ENCODE measurements at regions not wholly inside any gene's neighbourhood (a gene's known extent, or its start where the extent isn't known, plus 50 kb on each side); places are given as distances from the start of the nearest gene placed in this dataset.
"Not testable (repeated sequence)": the region's sequence is repeated elsewhere in the genome, so short reads cannot be mapped to it uniquely, and the experiment has no call there.

DNA sequence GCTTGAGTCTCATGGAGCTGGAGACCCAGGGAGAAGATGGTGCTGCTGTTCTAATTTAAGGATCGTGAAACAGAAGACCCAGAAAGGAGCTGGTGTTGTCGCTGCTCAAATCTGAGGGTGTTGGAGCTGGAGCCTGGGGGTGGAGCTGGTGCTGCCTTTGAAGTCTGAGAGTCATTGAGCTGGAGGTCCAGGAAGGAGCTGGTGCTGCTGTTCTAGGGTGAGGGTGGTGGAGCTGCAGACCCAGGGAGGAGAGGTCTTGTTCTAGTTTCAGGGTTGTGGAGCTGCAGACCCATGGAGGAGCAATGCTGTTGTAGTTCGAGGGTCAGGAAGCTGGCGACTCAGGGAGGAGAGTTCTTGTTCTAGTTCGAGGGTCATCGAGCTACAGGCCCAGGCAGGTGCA is 84.1 kb upstream of the ZNF479 start:
- ATAC-seq, result no peak
- Mint-ChIP-seq H3K27me3 (no peaks in the 10 kb centered on the region), H3K36me3 (peaks cover 60% of the 10 kb centered on the region), H3K4me1 (ENCODE audit: low read depth in 2 of 2) (no peaks in the 10 kb centered on the region), H3K4me3 (no peak overlapping the region), H3K27ac (no peak overlapping the region), H3K9me3 (peaks cover 60% of the 10 kb centered on the region)
- DNase-seq (ENCODE audit: low spot score), result no peak

DNA sequence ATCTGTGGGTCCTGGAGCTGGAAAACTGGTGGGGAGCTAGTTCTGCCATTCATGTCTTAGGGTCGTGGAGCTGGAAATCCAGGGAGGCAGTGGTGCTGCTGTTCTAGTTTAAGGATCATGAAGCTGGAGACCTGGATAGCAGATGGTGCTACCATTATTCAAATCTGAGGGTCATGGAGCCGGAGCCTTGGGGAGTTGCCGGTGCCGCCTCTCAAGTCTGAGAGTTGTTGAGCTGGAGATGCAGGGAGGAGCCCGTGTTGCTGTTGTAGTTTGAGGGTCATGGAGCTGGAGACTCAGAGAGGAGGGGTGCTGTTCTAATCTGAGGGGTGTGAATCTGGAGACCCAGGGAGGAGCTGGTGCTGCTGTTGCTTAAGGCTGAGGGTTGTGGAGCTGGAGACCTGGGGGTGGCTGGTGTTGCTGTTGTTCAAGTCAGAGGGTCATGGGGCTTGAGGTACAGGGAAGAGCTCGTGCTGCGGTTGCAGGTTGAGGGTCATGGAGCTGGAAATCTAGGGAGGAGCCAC is 86.0 kb upstream of the ZNF479 start:
- Mint-ChIP-seq H3K27ac (no peak overlapping the region), H3K4me3 (no peak overlapping the region), H3K4me1 (ENCODE audit: low read depth in 2 of 2) (no peaks in the 10 kb centered on the region), H3K9me3 (peaks cover 66% of the 10 kb centered on the region), H3K36me3 (peaks cover 59% of the 10 kb centered on the region), H3K27me3 (no peaks in the 10 kb centered on the region)
- ATAC-seq (no peak), DNase-seq (ENCODE audit: low spot score) (no peak)

DNA sequence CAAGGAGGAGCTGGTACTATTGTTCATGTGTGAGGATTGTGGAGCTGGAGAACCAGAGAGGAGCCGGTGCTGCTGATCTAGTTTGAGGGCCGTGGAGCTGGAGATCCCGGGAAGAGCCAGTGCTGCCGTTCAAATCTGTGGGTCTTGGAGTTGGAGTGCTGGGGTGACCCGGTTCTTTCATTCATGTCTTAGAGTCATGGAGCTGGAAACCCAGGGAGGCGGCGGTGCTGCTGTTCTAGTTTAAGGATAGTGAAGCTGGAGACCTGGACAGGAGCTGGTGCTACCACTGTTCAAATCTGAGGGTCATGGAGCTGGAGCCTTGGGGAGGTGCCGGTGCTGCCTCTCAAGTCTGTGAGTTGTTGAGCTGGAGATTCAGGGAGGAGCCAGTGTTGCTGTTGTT is 88.5 kb upstream of the ZNF479 start:
- Mint-ChIP-seq H3K4me3 (no peak overlapping the region), H3K27ac (no peak overlapping the region), H3K36me3 (peaks cover 58% of the 10 kb centered on the region), H3K9me3 (peaks cover 60% of the 10 kb centered on the region), H3K4me1 (ENCODE audit: low read depth in 2 of 2) (no peaks in the 10 kb centered on the region), H3K27me3 (no peaks in the 10 kb centered on the region)
- DNase-seq (ENCODE audit: low spot score) (no peak), ATAC-seq (no peak)

- DNase-seq (ENCODE audit: low spot score), result no peak
- Mint-ChIP-seq H3K27me3 (no peaks in the 10 kb centered on the region), H3K27ac (no peak overlapping the region), H3K4me1 (ENCODE audit: low read depth in 2 of 2) (no peaks in the 10 kb centered on the region), H3K9me3 (peaks cover 21% of the 10 kb centered on the region), H3K36me3 (peaks cover 19% of the 10 kb centered on the region), H3K4me3 (no peak overlapping the region)
- ATAC-seq, result no peak
Observed at GRCh38 chr7:57225666-57226065, 93.4 kb upstream of the ZNF479 start.

DNA sequence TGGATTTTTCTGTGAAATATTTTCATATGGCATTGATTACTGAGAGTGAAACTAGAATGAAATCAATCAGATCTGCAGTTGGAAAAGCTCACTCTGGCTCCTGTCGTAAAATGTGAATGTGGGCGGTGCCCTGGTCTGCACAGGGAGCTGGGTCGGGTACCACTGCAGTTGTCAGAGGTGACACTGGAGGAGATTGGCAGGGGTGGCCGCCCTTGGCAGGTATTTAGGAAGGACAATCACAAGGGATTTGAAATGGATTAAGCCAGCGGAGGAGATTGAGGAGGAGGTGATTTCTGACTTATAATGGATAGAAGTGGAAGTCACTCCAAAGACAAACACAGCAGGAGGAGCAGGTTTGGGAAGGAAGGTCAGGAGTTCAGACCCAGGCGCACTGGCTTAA is 109.0 kb upstream of the ZNF479 start:
- Mint-ChIP-seq H3K9me3 (peaks cover 32% of the 10 kb centered on the region), H3K36me3 (peaks cover 30% of the 10 kb centered on the region)
- H3K4me1 Mint-ChIP-seq (ENCODE audit: low read depth in 2 of 2); H3K27ac Mint-ChIP-seq; DNase-seq (ENCODE audit: low spot score); ATAC-seq; H3K27me3 Mint-ChIP-seq; H3K4me3 Mint-ChIP-seq: not testable (repeated sequence)

- H3K9me3 Mint-ChIP-seq, result peaks cover 33% of the 10 kb centered on the region
- ATAC-seq; H3K4me3 Mint-ChIP-seq; DNase-seq (ENCODE audit: low spot score); H3K27ac Mint-ChIP-seq; H3K27me3 Mint-ChIP-seq; H3K4me1 Mint-ChIP-seq (ENCODE audit: low read depth in 2 of 2): not testable (repeated sequence)
- peaks cover 29% of the 10 kb centered on the region for H3K36me3 Mint-ChIP-seq
Observed at GRCh38 chr7:57243551-57243950, 111.3 kb upstream of the ZNF479 start.

DNA sequence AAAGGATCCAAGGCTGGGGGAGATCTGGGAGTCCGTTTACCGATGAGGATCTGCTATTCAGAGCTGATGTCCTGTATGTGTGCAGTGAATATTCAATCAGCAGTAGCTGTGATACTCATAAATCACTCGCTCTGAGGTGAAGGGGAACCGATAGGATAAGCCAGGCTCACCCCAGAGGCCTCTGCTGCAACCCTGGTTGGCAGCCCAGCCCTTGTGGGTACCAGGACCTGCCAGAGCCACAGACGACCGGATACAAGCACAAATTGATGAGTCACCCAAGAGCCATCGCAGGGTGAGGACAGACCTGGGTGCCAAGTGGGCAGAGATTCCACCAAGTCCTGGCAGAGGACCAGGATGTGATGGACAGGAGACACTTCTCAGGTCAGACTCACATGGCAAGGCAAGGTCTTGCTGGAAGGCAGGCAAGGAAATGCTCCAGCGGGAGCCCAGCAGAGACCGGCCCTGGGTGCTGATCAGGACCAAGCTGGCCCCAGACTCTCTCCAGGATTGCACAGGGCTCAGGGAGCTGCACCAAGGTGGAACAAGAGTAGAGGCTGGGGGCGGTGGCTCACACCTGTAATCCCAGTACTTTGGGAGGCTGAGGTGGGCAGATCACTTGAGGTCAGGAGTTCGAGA is 112.2 kb upstream of the ZNF479 start:
- not testable (repeated sequence) for DNase-seq (ENCODE audit: low spot score); H3K4me3 Mint-ChIP-seq; H3K27ac Mint-ChIP-seq; H3K27me3 Mint-ChIP-seq; ATAC-seq; H3K4me1 Mint-ChIP-seq (ENCODE audit: low read depth in 2 of 2)
- Mint-ChIP-seq H3K9me3 (peaks cover 33% of the 10 kb centered on the region), H3K36me3 (peaks cover 31% of the 10 kb centered on the region)

- no peaks in the 10 kb centered on the region for H3K4me1 Mint-ChIP-seq (ENCODE audit: low read depth in 2 of 2)
- no peak overlapping the region for H3K27ac Mint-ChIP-seq
- no peak for DNase-seq (ENCODE audit: low spot score)
- H3K27me3 Mint-ChIP-seq, result no peaks in the 10 kb centered on the region
- no peak overlapping the region for H3K4me3 Mint-ChIP-seq
- ATAC-seq, result no peak
- H3K36me3 Mint-ChIP-seq, result peaks cover 31% of the 10 kb centered on the region
- H3K9me3 Mint-ChIP-seq, result peaks cover 33% of the 10 kb centered on the region
Observed at GRCh38 chr7:57245206-57245605, 113.0 kb upstream of the ZNF479 start.

GRCh38 chr7:57250801-57251200 is 118.6 kb upstream of the ZNF479 start:
- peaks cover 19% of the 10 kb centered on the region for H3K9me3 Mint-ChIP-seq
- ATAC-seq (no peak), DNase-seq (ENCODE audit: low spot score) (no peak)
- no peak overlapping the region for H3K27ac Mint-ChIP-seq
- H3K36me3 Mint-ChIP-seq, result peaks cover 17% of the 10 kb centered on the region
- no peak overlapping the region for H3K4me3 Mint-ChIP-seq
- no peaks in the 10 kb centered on the region for H3K4me1 Mint-ChIP-seq (ENCODE audit: low read depth in 2 of 2)
- no peaks in the 10 kb centered on the region for H3K27me3 Mint-ChIP-seq

DNA sequence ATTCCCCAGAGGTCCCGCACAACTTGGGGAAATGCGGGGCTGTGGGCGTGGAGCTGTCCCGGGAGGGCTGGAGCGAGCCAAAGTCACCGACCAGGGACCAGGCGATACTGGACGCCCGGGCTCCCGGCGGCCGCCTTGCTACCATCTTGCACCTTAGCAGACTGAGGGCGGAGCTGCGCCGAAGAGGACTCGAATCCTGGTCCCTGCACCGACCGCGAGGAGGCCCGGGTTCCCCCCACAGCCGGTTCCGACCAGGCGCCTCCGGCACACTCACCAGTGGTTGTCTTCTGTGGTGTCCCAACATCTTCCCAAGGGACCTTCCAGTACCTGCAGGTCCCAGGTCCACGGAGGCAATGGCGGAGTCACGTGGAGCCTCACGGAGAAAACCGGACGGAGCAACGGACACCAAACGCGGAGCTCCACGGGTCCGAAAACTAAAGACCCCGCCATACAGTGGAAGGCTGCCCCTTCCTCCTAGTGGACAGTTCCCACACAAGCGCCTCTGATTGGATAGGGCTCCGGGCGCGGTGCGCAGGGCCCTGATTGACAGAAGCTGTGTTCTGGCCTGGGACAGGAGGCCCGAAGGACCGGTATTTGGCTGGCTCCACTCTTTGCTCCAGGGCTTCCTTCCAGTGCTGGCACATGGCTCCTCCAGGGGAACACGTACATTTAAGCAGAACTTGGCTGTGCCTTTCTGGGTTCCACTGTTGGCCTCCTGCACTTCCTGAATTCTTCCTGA is 124.6 kb upstream of the ZNF479 start:
- Mint-ChIP-seq H3K4me3 (no peak overlapping the region), H3K27me3 (no peaks in the 10 kb centered on the region), H3K36me3 (no peaks in the 10 kb centered on the region), H3K9me3 (peaks cover 1% of the 10 kb centered on the region), H3K4me1 (ENCODE audit: low read depth in 2 of 2) (no peaks in the 10 kb centered on the region), H3K27ac (no peak overlapping the region)
- DNase-seq (ENCODE audit: low spot score) (no peak), ATAC-seq (no peak)

DNA sequence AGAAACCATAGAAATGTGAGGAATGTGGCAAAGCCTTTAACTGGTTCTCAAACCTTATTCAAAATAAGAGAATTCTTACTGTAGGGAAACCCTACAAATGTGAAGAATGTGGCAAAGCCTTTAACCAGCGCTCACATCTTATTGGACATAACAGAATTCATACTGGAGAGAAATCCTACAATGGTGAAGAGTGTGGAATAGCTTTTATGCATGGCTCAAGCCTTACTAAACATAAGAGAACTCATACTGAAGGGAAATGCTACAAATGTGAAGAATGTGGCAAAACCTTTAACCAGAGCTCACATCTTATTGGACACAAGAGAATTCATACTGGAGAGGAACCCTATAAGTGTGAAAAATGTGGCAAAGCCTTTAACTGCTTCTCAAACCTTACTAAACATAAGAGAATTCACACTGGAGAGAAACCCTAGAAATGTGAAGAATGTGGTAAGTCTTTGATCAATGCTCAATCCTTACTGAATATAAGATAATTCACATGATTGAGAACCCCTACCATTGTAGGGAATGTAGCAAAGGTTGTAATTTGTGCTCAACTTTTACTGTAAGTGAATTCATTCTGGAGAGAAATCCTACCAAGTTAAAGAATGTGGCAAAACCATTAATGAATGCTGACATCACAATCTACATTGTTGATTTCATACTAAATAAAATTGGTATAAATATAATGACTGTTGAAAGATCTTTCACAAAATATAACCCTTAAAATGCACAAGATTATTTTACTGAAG is 142.5 kb upstream of the ZNF479 start:
- no peak for ATAC-seq
- Mint-ChIP-seq H3K4me3 (no peak overlapping the region), H3K27ac (no peak overlapping the region)

GRCh38 chr7:57300747-57301146 is 149.2 kb upstream of the ZNF716 start:
- ATAC-seq (no peak), DNase-seq (ENCODE audit: low spot score) (no peak)
- Mint-ChIP-seq H3K36me3 (peaks cover 14% of the 10 kb centered on the region), H3K9me3 (peaks cover 16% of the 10 kb centered on the region), H3K27ac (no peak overlapping the region), H3K27me3 (no peaks in the 10 kb centered on the region), H3K4me1 (ENCODE audit: low read depth in 2 of 2) (no peaks in the 10 kb centered on the region), H3K4me3 (no peak overlapping the region)

More for the DNA sequence above, 142.5 kb upstream of the ZNF479 start:
- Mint-ChIP-seq H3K36me3 (peaks cover 36% of the 10 kb centered on the region), H3K9me3 (peaks cover 24% of the 10 kb centered on the region), H3K27me3 (no peaks in the 10 kb centered on the region), H3K4me1 (ENCODE audit: low read depth in 2 of 2) (no peaks in the 10 kb centered on the region)
- DNase-seq (ENCODE audit: low spot score), result no peak

GRCh38 chr7:57305192-57305748 is 144.7 kb upstream of the ZNF716 start:
- Mint-ChIP-seq H3K27me3 (no peaks in the 10 kb centered on the region), H3K4me3 (no peak overlapping the region), H3K36me3 (peaks cover 21% of the 10 kb centered on the region), H3K9me3 (peaks cover 17% of the 10 kb centered on the region), H3K27ac (no peak overlapping the region), H3K4me1 (ENCODE audit: low read depth in 2 of 2) (no peaks in the 10 kb centered on the region)
- no peak for ATAC-seq
- DNase-seq (ENCODE audit: low spot score), result no peak

Data from natural killer cell treated with Interleukin-12 subunit alpha and Interleukin-12 subunit beta and Interleukin-15 and Interleukin-18, amount 100 ng/mL, for 72 hours (primary cell).